Heart right ventricle (tissue), 16 donors: ENCODE measurements at regions not wholly inside any gene's neighbourhood (a gene's known extent, or its start where the extent isn't known, plus 50 kb on each side); places are given as distances from the start of the nearest gene placed in this dataset.

Experiments used
- ATAC-seq, 8 donors: fragments of 200-7000 bp; cut with Tn5 transposase; one replicate each; pipeline ENCODE4 v1.9.1; 2020; ENCODE audit warnings: mild to moderate bottlenecking in 8 of 8, moderate library complexity in 8 of 8, moderate number of reproducible peaks in 1 of 8
- DNase-seq, 2 donors: peaks; one replicate each; pipeline ENCODE4 v3.0.0-alpha.2; 2020
- H3K27ac ChIP-seq, 10 donors: fragments of 200-600 bp; sonication (generic) in 2 of 10; one replicate each; pipeline versions ENCODE4 v1.5.0 to v1.8.0; 2020 to 2022; ENCODE audit warnings: mild to moderate bottlenecking in 3 of 10
- H3K27me3 ChIP-seq, 7 donors: fragments of 200-600 bp; one replicate each; pipeline ENCODE4 v1.8.0; 2021 to 2022; ENCODE audit warnings: mild to moderate bottlenecking in 2 of 7
- H3K36me3 ChIP-seq, 9 donors: fragments of 200-600 bp; sonication (generic) in 1 of 9; one replicate each; pipeline versions ENCODE4 v1.5.0 to v1.8.0; 2020 to 2022; ENCODE audit warnings: mild to moderate bottlenecking in 2 of 9
- H3K4me1 ChIP-seq, 9 donors: fragments of 200-600 bp; sonication (generic) in 1 of 9; one replicate each; pipeline versions ENCODE4 v1.5.0 to v1.8.0; 2020 to 2022; ENCODE audit warnings: mild to moderate bottlenecking in 4 of 9
- H3K4me3 ChIP-seq, 10 donors: fragments of 200-600 bp; sonication (generic) in 2 of 10; one replicate each; pipeline versions ENCODE4 v1.5.0 to v1.8.0; 2020 to 2022; ENCODE audit warnings: mild to moderate bottlenecking in 7 of 10, moderate library complexity in 2 of 10
- H3K9me3 ChIP-seq, 11 donors: fragments of 200-600 bp in 10 of 11; sonication (generic) in 2 of 11; one replicate each; pipeline versions ENCODE4 v1.5.0 to v1.8.0; 2013 to 2022; ENCODE audit warnings: mild to moderate bottlenecking in 2 of 11, control low read depth in 1 of 11, moderate library complexity in 1 of 11
- CTCF ChIP-seq, 9 donors: fragments of 200-600 bp; sonication (generic) in 2 of 9; IDR thresholded peaks; one replicate each; pipeline versions ENCODE4 v1.5.0 to v1.8.0; 2021 to 2022; ENCODE audit warnings: antibody characterized with exemption in 9 of 9, mild to moderate bottlenecking in 5 of 9, moderate library complexity in 1 of 9
- WGBS, 2 donors: extraction: QIAGEN DNeasy Blood & Tissue Kit; methylation state at CpG; one replicate each; pipeline ENCODE4 v1.1.7; 2013; ENCODE audit warnings: inconsistent platforms in 1 of 2; 5-methylcytosine and 5-hydroxymethylcytosine counted together
- intact Hi-C, 10 donors: fragments of 100-400 bp; cut with DNase I; formaldehyde crosslinking; loops; one replicate each; pipeline versions ENCODE4 v1.11.1 to v1.14.2; 2022
- donor health status: Arrhythmogenic right ventricular cardiomyopathy.
- donor health status: ischemic (EF 13 %, LVEDD 7.1; RV severe dilation, severe dysfunction).
- donor health status: healthy with polysubstance abuse.
- donor health status: DM: no; HTN: yes; CAD: no.
- donor health status: DM: no; HTN: no; CAD: no.
- donor health status: ischemic (EF 25% LVEDD 6.9; RV normal size, moderate dysfunction).
- donor health status: ischemic (EF 25% LVEDD 5.7; RV mildly dilated, moderate dysfunction).
- donor health status: healthy.
- donor health status: DM: yes; HTN: yes; CAD: no.
- donor health status: Ischemic cardiomyopathy.
- donor health status: ischemic (EF 35%, LVEDD 5.7; RV mildly dilated, moderate dysfunction).
- donor health status: nonischemic (EF 11% LVEDD 7.7; RV severe dilation, severe dysfunction).
- donor health status: DM: yes; HTN: yes; CAD: no.
- donor health status: PGD.
- donor health status: ischemic (EF 29% LVEDD 5.4; RV normal size, mild dysfunction).
- donor health status: nonischemic (EF 23%, LVEDD 6.1; RV moderate dilation, normal function).

- no peak for TF ChIP-seq CTCF (IDR thresholded peaks at IDR 0.05)
- H3K9me3 ChIP-seq: no peaks in the 10 kb centered on the region
- 81 to 83% methylated on average over 1 of the region's 1 CpG for WGBS, 2 donors
- no peak for DNase-seq
- H3K4me1 ChIP-seq: no peaks in the 10 kb centered on the region
- no peak for ATAC-seq
- no peak overlapping the region for H3K4me3 ChIP-seq
- H3K36me3 ChIP-seq: no peaks in the 10 kb centered on the region
- H3K27ac ChIP-seq: no peak overlapping the region
- intact Hi-C loops: no loop called here
- H3K27me3 ChIP-seq: no peaks in the 10 kb centered on the region
Observed at GRCh38 chr3:63070476-63070810, 195.2 kb upstream of the CADPS start.

- Histone ChIP-seq H3K4me3 (no peak overlapping the region), H3K9me3 (peaks cover 0 to 2% (median 0%) of the 10 kb centered on the region in 11 donors), H3K36me3 (no peaks in the 10 kb centered on the region), H3K27ac (no peak overlapping the region), H3K27me3 (no peaks in the 10 kb centered on the region), H3K4me1 (no peaks in the 10 kb centered on the region)
- DNase-seq: no peak
- no peak for ATAC-seq
- intact Hi-C loops: no loop called here
- WGBS, 2 donors: 64 to 79% methylated on average over 2 of the region's 2 CpGs
- no peak for TF ChIP-seq CTCF (IDR thresholded peaks at IDR 0.05)
Observed at GRCh38 chr3:63076357-63076756, 201.1 kb upstream of the CADPS start.

GRCh38 chr3:63086190-63086589 lies 191.9 kb upstream of the SYNPR start:
- H3K27ac ChIP-seq: no peak overlapping the region
- no peak for TF ChIP-seq CTCF (IDR thresholded peaks at IDR 0.05)
- ATAC-seq: no peak
- no peaks in the 10 kb centered on the region for H3K27me3 ChIP-seq
- no peak overlapping the region for H3K4me3 ChIP-seq
- no peaks in the 10 kb centered on the region for H3K4me1 ChIP-seq
- H3K36me3 ChIP-seq: no peaks in the 10 kb centered on the region
- intact Hi-C loops: no loop called here
- DNase-seq: no peak
- 65 to 78% methylated on average over 2 of the region's 2 CpGs for WGBS, 2 donors
- H3K9me3 ChIP-seq: peaks cover 0 to 32% (median 2%) of the 10 kb centered on the region in 11 donors

- TF ChIP-seq CTCF (IDR thresholded peaks at IDR 0.05): no peak
- no peaks in the 10 kb centered on the region for H3K36me3 ChIP-seq
Observed at GRCh38 chr3:63089007-63089750, 188.9 kb upstream of the SYNPR start.

More at GRCh38 chr3:63089007-63089750, 188.9 kb upstream of the SYNPR start:
- ATAC-seq (no peak), DNase-seq (no peak)
- Histone ChIP-seq H3K9me3 (peaks cover 0 to 2% (median 0%) of the 10 kb centered on the region in 11 donors), H3K4me3 (no peak overlapping the region), H3K27ac (no peak overlapping the region), H3K27me3 (no peaks in the 10 kb centered on the region), H3K4me1 (no peaks in the 10 kb centered on the region)
- 76% methylated on average over 6 of the region's 6 CpGs for WGBS, 2 donors
- intact Hi-C loops: no loop called here
